ENCODE measurements at regions not wholly inside any gene's neighbourhood (a gene's known extent, or its start where the extent isn't known, plus 50 kb on each side); places are given as distances from the start of the nearest gene placed in this dataset.

- no peak for DNase-seq (ENCODE audit: low read depth in 1 of 2, low spot score in 1 of 2)
Observed at GRCh38 chr16:48836636-48837035, 226.7 kb upstream of the N4BP1 start.

GRCh38 chr16:48836067-48836466 lies 226.1 kb upstream of the N4BP1 start:
- no peak for DNase-seq (ENCODE audit: low read depth in 1 of 2, low spot score in 1 of 2)

GRCh38 chr16:48834576-48834975 lies 224.6 kb upstream of the N4BP1 start:
- no peak for DNase-seq (ENCODE audit: low read depth in 1 of 2, low spot score in 1 of 2)

GRCh38 chr16:48833461-48833860 lies 223.5 kb upstream of the N4BP1 start:
- no peak for DNase-seq (ENCODE audit: low read depth in 1 of 2, low spot score in 1 of 2)

GRCh38 chr16:48831076-48831722 lies 221.2 kb upstream of the N4BP1 start:
- no peak for DNase-seq (ENCODE audit: low read depth in 1 of 2, low spot score in 1 of 2)

GRCh38 chr16:48829336-48830310 lies 219.6 kb upstream of the N4BP1 start:
- DNase-seq (ENCODE audit: low read depth in 1 of 2, low spot score in 1 of 2): no peak

- DNase-seq (ENCODE audit: low read depth in 1 of 2, low spot score in 1 of 2): no peak
Observed at GRCh38 chr16:48824271-48824670, 214.3 kb upstream of the N4BP1 start.

GRCh38 chr16:48822431-48822830 lies 212.5 kb upstream of the N4BP1 start:
- no peak for DNase-seq (ENCODE audit: low read depth in 1 of 2, low spot score in 1 of 2)

GRCh38 chr16:48820379-48820778 lies 210.4 kb upstream of the N4BP1 start:
- DNase-seq (ENCODE audit: low read depth in 1 of 2, low spot score in 1 of 2): no peak

- no peak for DNase-seq (ENCODE audit: low read depth in 1 of 2, low spot score in 1 of 2)
Observed at GRCh38 chr16:48818257-48818656, 208.3 kb upstream of the N4BP1 start.

GRCh38 chr16:48817032-48817431 lies 207.1 kb upstream of the N4BP1 start:
- no peak for DNase-seq (ENCODE audit: low read depth in 1 of 2, low spot score in 1 of 2)

GRCh38 chr16:48816393-48816792 lies 206.4 kb upstream of the N4BP1 start:
- DNase-seq (ENCODE audit: low read depth in 1 of 2, low spot score in 1 of 2): no peak

GRCh38 chr16:48814994-48815393 lies 205.0 kb upstream of the N4BP1 start:
- no peak for DNase-seq (ENCODE audit: low read depth in 1 of 2, low spot score in 1 of 2)

- no peak for DNase-seq (ENCODE audit: low read depth in 1 of 2, low spot score in 1 of 2)
Observed at GRCh38 chr16:48813485-48813884, 203.5 kb upstream of the N4BP1 start.

GRCh38 chr16:48812856-48813255 lies 202.9 kb upstream of the N4BP1 start:
- DNase-seq (ENCODE audit: low read depth in 1 of 2, low spot score in 1 of 2): no peak

- DNase-seq (ENCODE audit: low read depth in 1 of 2, low spot score in 1 of 2): no peak
Observed at GRCh38 chr16:48811478-48811877, 201.5 kb upstream of the N4BP1 start.

GRCh38 chr16:48810803-48811453 lies 200.9 kb upstream of the N4BP1 start:
- no peak for DNase-seq (ENCODE audit: low read depth in 1 of 2, low spot score in 1 of 2)

GRCh38 chr16:48810436-48810802 lies 200.4 kb upstream of the N4BP1 start:
- no peak for DNase-seq (ENCODE audit: low read depth in 1 of 2, low spot score in 1 of 2)

- no peak for DNase-seq (ENCODE audit: low read depth in 1 of 2, low spot score in 1 of 2)
Observed at GRCh38 chr16:48790151-48790550, 180.2 kb upstream of the N4BP1 start.

GRCh38 chr16:48788475-48788874 lies 178.5 kb upstream of the N4BP1 start:
- no peak for DNase-seq (ENCODE audit: low read depth in 1 of 2, low spot score in 1 of 2)

GRCh38 chr16:48745541-48745940 lies 135.6 kb upstream of the N4BP1 start:
- DNase-seq (ENCODE audit: low read depth in 1 of 2, low spot score in 1 of 2): no peak

- no peak for DNase-seq (ENCODE audit: low read depth in 1 of 2, low spot score in 1 of 2)
Observed at GRCh38 chr16:48740964-48741363, 131.0 kb upstream of the N4BP1 start.
